Keratinocyte (primary cell): ENCODE measurements at regions not wholly inside any gene's neighbourhood (a gene's known extent, or its start where the extent isn't known, plus 50 kb on each side); places are given as distances from the start of the nearest gene placed in this dataset.
A peak's percentile ranks its signal among the peaks of the same experiment; 100 is the strongest.

Source experiments
- DNase-seq: peaks from one replicate; pipeline ENCODE4 v3.0.0-alpha.2; 2011; ENCODE audit warnings: low read depth, missing footprints, low spot score
- FAIRE-seq: peaks from 2 replicates; lab custom pipeline; 2011; peaks lifted over from hg19 to GRCh38; lab: Jason Lieb, UNC
- H2AFZ ChIP-seq: 2 replicates; pipeline ENCODE4 v1.6.0; 2012; ENCODE audit warnings: low read length, control low read depth, inconsistent platforms; ENCODE audit not compliant: control insufficient read depth
- H3K27ac ChIP-seq: 2 replicates; pipeline ENCODE4 v1.5.1; 2011; ENCODE audit warnings: low read length; ENCODE audit not compliant: control insufficient read depth, insufficient read depth
- H3K27me3 ChIP-seq: 3 replicates; pipeline ENCODE4 v1.6.0; 2011; ENCODE audit warnings: low read length; ENCODE audit not compliant: control insufficient read depth, insufficient read depth; ENCODE audit errors: extremely low read depth
- H3K36me3 ChIP-seq, 2 experiments: 2 replicates in 1 of 2; 3 replicates in 1 of 2; pipeline ENCODE4 v1.5.1; 2011; ENCODE audit warnings: low read length in 2 of 2, mild to moderate bottlenecking in 1 of 2; ENCODE audit not compliant: control insufficient read depth in 2 of 2, insufficient read depth in 2 of 2; ENCODE audit errors: extremely low read depth in 1 of 2
- H3K4me1 ChIP-seq: 3 replicates; pipeline ENCODE4 v1.5.1; 2011; ENCODE audit warnings: low read length; ENCODE audit not compliant: control insufficient read depth, insufficient read depth; ENCODE audit errors: extremely low read depth
- H3K4me2 ChIP-seq: 3 replicates; pipeline ENCODE4 v1.6.0; 2011; ENCODE audit warnings: low read depth, low read length; ENCODE audit not compliant: control insufficient read depth, insufficient read depth; ENCODE audit errors: extremely low read depth
- H3K4me3 ChIP-seq, 3 experiments: fragments of 200-600 bp in 1 of 3; sonication (generic) in 1 of 3; 2 replicates in 2 of 3; 3 replicates in 1 of 3; pipeline ENCODE4 v1.5.1; 2011 to 2016; ENCODE audit warnings: low read length in 3 of 3, mild to moderate bottlenecking in 3 of 3, control low read depth in 2 of 3, inconsistent platforms in 1 of 3, low read depth in 1 of 3, mixed read lengths in 1 of 3, mixed run types in 1 of 3, moderate library complexity in 1 of 3; ENCODE audit not compliant: control insufficient read depth in 2 of 3, insufficient read depth in 2 of 3; ENCODE audit errors: extremely low read depth in 1 of 3
- H3K79me2 ChIP-seq: 2 replicates; pipeline ENCODE4 v1.6.0; 2012; ENCODE audit warnings: low read length; ENCODE audit not compliant: control insufficient read depth, insufficient read depth
- H3K9ac ChIP-seq: 3 replicates; pipeline ENCODE4 v1.6.0; 2011; ENCODE audit warnings: low read length; ENCODE audit not compliant: control insufficient read depth, insufficient read depth; ENCODE audit errors: extremely low read depth
- H3K9me1 ChIP-seq: 3 replicates; pipeline ENCODE4 v1.6.0; 2011; ENCODE audit warnings: low read length; ENCODE audit not compliant: control insufficient read depth, insufficient read depth; ENCODE audit errors: extremely low read depth
- H3K9me3 ChIP-seq: 2 replicates; pipeline ENCODE4 v1.5.1; 2012; ENCODE audit warnings: low read depth, low read length; ENCODE audit not compliant: control insufficient read depth
- H4K20me1 ChIP-seq: 3 replicates; pipeline ENCODE4 v1.6.0; 2011; ENCODE audit warnings: low read length; ENCODE audit not compliant: control insufficient read depth, insufficient read depth; ENCODE audit errors: extremely low read depth
- CTCF ChIP-seq, 3 experiments: IDR thresholded peaks in 1 of 3; conservative IDR thresholded peaks in 1 of 3; optimal IDR thresholded peaks in 1 of 3; 2 replicates in 2 of 3; 3 replicates in 1 of 3; pipeline versions ENCODE3 to v1.5.1; 2011; ENCODE audit warnings: low read length in 3 of 3, mild to moderate bottlenecking in 3 of 3, moderate library complexity in 2 of 3, control low read depth in 1 of 3, inconsistent platforms in 1 of 3; ENCODE audit not compliant: insufficient read depth in 2 of 3; ENCODE audit errors: extremely low read depth in 1 of 3
- EZH2 ChIP-seq: IDR thresholded peaks from one replicate; pipeline ENCODE4 v1.6.1; 2012; ENCODE audit warnings: inconsistent platforms, mild to moderate bottlenecking, low read length, moderate library complexity
- dilution Hi-C: fragments of 300-500 bp; cut with MboI; formaldehyde crosslinking; loops from one replicate; pipeline ENCODE4 v1.7.0; 2020; ENCODE audit warnings: low sequenced_read_pairs; ENCODE audit not compliant: extremely low pct_ligation_motif_present

DNA sequence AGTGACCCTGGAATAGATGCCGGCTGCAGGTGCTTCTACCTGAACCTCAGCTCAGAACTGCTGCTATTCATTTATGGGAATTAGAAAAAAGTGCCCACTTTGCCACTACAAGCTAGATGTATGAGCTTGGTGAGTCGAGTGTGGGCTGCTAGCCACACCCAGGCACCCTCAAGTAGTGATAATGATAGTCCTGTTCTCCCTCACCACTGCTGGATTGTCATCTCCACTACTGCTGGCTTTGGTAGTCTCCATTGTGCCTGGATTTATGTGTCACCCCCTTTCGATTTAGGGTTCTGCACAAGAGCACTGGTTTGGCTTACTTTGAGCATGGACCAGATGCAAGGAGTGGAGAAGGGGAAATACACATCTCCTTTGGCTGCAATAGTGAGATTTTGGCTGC is 73.0 kb upstream of the N4BP1 start:
- H3K79me2 ChIP-seq = no peaks in the 10 kb centered on the region
- no peak overlapping the region for H3K4me2 ChIP-seq
- dilution Hi-C loops = no loop called here
- no peak for TF ChIP-seq CTCF (optimal IDR thresholded peaks at IDR 0.05 in 1 of 3, IDR thresholded peaks at IDR 0.05 in 1 of 3, conservative IDR thresholded peaks at IDR 0.05 in 1 of 3; ENCODE audit: extremely low read depth in 1 of 3, insufficient read depth in 2 of 3, low read length in 3 of 3)
- H3K9me3 ChIP-seq = no peaks in the 10 kb centered on the region
- no peaks in the 10 kb centered on the region for H3K36me3 ChIP-seq
- no peaks in the 10 kb centered on the region for H3K9me1 ChIP-seq
- no peaks in the 10 kb centered on the region for H4K20me1 ChIP-seq
- no peaks in the 10 kb centered on the region for H3K4me1 ChIP-seq
- no peak overlapping the region for H3K9ac ChIP-seq
- no peak for DNase-seq
- H3K27me3 ChIP-seq = no peaks in the 10 kb centered on the region
- no peak overlapping the region for H3K27ac ChIP-seq
- H3K4me3 ChIP-seq = no peak overlapping the region
- FAIRE-seq = no peak
- H2AFZ ChIP-seq = no peak overlapping the region

DNA sequence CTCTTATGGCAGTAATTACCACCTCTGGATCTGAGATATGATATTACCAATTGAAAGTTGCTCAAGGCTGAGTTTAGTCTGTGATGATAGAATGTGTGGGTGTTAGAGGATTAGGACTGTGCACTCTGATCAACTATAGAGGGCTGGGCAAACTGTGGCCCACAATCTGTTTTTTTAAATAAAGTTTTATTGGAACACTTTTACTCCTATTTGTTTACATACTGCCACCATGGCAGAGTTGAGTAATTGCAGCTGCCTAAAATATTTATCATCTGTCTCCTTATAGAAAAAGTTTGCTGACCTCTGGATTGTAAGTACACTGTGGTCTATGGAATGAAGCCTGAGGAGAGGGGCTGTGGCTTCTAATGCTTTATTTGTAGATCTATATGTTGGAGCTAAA is 71.5 kb upstream of the N4BP1 start:
- H2AFZ ChIP-seq = no peak overlapping the region
- H3K27me3 ChIP-seq = no peaks in the 10 kb centered on the region
- H3K4me1 ChIP-seq = no peaks in the 10 kb centered on the region
- no peak overlapping the region for H3K9ac ChIP-seq
- no peaks in the 10 kb centered on the region for H3K36me3 ChIP-seq
- no peaks in the 10 kb centered on the region for H3K9me3 ChIP-seq
- no peak for DNase-seq
- H3K4me2 ChIP-seq = no peak overlapping the region
- no peaks in the 10 kb centered on the region for H3K79me2 ChIP-seq
- no peak for TF ChIP-seq EZH2
- peak in 1 of 3 experiments; percentile 11 for TF ChIP-seq CTCF (optimal IDR thresholded peaks at IDR 0.05 in 1 of 3, IDR thresholded peaks at IDR 0.05 in 1 of 3, conservative IDR thresholded peaks at IDR 0.05 in 1 of 3; ENCODE audit: extremely low read depth in 1 of 3, insufficient read depth in 2 of 3, low read length in 3 of 3)
- H3K4me3 ChIP-seq = no peak overlapping the region
- no peaks in the 10 kb centered on the region for H3K9me1 ChIP-seq
- no peak for FAIRE-seq
- no peaks in the 10 kb centered on the region for H4K20me1 ChIP-seq
- dilution Hi-C loops = no loop called here
- no peak overlapping the region for H3K27ac ChIP-seq
